Epithelial cell of proximal tubule (primary cell): ENCODE measurements at regions not wholly inside any gene's neighbourhood (a gene's known extent, or its start where the extent isn't known, plus 50 kb on each side); places are given as distances from the start of the nearest gene placed in this dataset.
"Not testable (repeated sequence)": the region's sequence is repeated elsewhere in the genome, so short reads cannot be mapped to it uniquely, and the experiment has no call there.

Experiments used
- DNase-seq: peaks from one replicate; pipeline ENCODE4 v3.0.0-alpha.2; 2011; ENCODE audit warnings: low read depth
- H3K4me3 ChIP-seq: 2 replicates; pipeline ENCODE4 v1.5.1; 2011; ENCODE audit warnings: low read depth, mild to moderate bottlenecking, low read length
- TF ChIP-seq, protein P1 (sequence below): conservative IDR thresholded peaks from 2 replicates; pipeline ENCODE4 v1.5.1; 2012; ENCODE audit warnings: low read depth, mild to moderate bottlenecking, low read length

DNA sequence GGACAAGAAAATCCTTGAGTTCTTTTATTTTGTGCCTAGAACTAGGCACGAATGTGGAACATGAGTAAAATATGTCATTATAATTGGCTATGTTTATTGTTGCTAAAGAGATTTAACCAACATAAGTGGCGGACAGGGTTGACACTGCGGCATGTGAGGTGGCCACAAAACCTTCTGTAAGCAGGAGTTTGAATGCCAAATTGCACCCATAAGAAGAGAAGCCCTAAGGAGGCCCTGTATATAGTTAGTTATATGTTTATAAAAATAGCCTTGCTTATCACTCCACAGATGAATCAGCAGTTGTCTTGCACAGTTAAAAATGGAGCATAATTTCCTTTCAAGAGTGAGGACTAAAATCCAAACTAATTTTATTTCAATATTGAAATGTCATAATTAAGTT, 336.1 kb downstream of the GBA3 start:
- TF ChIP-seq, protein P1, sequence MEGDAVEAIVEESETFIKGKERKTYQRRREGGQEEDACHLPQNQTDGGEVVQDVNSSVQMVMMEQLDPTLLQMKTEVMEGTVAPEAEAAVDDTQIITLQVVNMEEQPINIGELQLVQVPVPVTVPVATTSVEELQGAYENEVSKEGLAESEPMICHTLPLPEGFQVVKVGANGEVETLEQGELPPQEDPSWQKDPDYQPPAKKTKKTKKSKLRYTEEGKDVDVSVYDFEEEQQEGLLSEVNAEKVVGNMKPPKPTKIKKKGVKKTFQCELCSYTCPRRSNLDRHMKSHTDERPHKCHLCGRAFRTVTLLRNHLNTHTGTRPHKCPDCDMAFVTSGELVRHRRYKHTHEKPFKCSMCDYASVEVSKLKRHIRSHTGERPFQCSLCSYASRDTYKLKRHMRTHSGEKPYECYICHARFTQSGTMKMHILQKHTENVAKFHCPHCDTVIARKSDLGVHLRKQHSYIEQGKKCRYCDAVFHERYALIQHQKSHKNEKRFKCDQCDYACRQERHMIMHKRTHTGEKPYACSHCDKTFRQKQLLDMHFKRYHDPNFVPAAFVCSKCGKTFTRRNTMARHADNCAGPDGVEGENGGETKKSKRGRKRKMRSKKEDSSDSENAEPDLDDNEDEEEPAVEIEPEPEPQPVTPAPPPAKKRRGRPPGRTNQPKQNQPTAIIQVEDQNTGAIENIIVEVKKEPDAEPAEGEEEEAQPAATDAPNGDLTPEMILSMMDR, result no peak
- H3K4me3 ChIP-seq, result no peak overlapping the region
- DNase-seq, result no peak

DNA sequence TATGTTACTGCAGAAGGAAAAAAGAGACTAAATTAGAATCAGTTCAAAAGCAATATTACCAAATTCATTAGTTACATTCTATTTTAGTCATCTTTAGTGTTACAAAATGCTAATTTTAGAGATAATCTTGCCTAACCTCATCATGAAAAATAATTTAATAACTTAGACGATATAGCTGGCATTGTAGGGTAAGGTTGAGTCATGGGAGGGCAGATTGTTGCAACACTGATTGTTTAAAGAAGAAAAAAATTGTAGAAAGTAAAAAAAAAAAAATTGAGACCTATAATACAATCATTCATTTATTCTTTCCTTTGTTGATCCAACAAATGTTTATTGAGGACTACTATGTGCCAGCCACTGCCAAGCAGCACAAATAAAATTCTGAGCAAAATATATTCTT, 330.9 kb downstream of the GBA3 start:
- DNase-seq, result no peak

DNA sequence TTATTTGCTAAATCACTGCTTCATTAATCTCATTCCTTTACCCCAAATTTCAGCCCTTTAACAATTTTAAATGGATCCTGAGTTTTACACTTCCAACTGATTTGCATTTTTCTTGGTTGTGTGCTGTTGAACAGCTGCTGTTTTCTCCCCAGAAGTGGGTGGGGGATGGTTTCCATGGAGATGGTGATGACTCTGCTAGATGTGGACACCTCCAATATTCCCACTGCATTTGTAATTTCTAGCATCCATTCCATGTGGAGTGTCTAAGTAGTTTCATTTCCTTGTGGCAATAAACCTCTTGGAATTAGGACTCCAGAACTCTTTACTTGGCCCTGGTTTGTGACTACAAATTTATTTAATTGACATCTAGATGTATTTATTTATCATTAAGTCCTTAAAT, 330.4 kb downstream of the GBA3 start:
- no peak for DNase-seq
- TF ChIP-seq, protein P1, result no peak
- no peak overlapping the region for H3K4me3 ChIP-seq

More for the DNA sequence above, 330.9 kb downstream of the GBA3 start:
- no peak overlapping the region for H3K4me3 ChIP-seq
- TF ChIP-seq, protein P1, result no peak

DNA sequence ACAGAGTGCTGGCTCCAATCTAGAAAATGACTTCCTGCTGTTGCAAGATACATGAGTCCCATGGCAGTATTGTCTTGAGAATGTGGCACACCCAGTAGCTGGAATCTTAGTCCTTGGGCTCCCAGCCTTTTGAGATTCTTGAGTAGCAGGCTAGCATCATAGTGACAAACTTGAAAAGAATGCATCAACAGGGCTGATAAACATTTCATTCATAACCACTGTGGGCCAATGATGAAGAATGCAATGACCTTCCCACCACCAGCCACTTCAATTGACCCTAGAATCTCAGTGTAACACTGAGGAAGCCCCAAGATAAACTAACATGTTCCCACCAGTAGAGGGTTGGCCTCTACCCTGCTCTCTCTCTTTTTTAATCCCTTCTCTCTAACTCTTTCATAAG, 329.3 kb downstream of the GBA3 start:
- no peak overlapping the region for H3K4me3 ChIP-seq
- TF ChIP-seq, protein P1, result no peak

DNA sequence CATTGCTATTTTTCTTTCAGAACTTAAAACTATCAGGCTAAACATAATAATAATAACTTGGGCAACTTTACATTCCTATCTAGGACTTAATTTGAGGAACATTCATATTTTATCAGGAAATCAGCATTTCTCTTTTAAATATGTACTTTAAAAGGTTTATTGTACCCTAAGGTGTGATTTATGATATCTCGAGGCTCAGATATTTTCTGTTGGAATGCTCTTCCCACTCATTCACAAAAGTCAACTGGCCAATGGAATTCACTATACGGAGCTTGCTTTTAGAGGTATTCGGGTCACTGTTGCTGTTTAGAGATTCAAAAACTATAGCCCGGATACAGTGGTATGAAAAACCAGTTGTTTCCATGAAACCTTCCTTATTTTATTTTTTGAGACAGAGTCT, 328.3 kb downstream of the GBA3 start:
- no peak for DNase-seq
- no peak overlapping the region for H3K4me3 ChIP-seq
- TF ChIP-seq, protein P1, result no peak

More for the DNA sequence above, 329.3 kb downstream of the GBA3 start:
- DNase-seq, result peak; percentile 88

DNA sequence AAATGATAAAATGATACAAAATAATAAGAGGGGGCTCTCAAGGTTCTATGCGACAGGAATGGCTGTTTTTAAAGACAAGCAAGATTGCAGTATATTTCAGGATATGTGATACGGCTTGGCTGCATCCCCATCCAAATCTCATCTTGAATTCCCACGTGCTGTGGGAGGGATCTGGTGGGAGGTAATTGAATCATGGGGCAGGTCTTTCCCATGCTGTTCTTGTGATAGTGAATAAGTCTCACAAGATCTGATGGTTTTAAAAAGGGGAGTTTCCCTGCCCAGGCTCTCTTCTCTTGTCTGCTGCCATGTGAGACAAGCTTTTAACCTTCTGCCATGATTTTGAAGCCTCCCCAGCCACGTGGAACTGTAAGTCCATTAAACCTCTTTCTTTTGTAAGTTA, 327.7 kb downstream of the GBA3 start:
- DNase-seq, result not testable (repeated sequence)

DNA sequence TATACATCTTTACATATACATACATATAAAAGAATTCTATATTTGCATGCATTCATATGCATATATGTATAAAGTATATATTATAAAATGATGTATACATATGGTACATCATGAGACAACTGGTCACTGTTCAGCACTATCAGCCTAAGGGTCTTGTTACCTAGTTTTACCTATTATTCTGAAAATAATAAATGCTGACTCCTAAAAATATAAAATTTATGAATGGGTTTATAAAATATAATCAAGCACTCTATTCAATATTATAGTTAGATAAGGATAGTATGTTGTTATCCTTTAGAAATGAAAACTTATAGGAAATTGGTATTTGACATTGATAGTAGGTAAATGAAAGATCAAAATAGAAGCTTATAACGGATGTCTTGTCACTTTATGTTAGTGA, 324.2 kb downstream of the GBA3 start:
- TF ChIP-seq, protein P1, result no peak
- DNase-seq, result no peak
- H3K4me3 ChIP-seq, result no peak overlapping the region

More for the DNA sequence above, 327.7 kb downstream of the GBA3 start:
- not testable (repeated sequence) for H3K4me3 ChIP-seq

DNA sequence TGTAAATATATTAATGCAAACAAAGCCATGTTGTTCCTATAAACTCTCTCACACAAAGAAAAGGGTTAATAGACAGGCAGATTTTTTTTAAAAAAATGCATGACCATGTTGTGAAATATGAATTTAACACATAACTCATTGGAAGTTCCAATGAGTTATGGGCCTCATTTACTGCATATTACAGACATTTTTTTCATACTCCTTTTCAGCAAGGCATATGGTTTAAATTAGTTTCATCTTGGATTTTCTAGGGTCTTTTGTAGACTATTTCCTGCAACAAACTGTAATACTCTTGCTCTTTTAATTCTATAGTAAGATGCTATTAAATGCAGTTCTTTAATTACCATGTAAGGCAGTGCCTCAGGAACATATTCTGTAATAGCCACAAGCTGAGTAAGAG, 323.1 kb downstream of the GBA3 start:
- TF ChIP-seq, protein P1, result no peak
- DNase-seq, result no peak
- H3K4me3 ChIP-seq, result no peak overlapping the region
